GM12873 (cell line): ENCODE measurements at regions not wholly inside any gene's neighbourhood (a gene's known extent, or its start where the extent isn't known, plus 50 kb on each side); places are given as distances from the start of the nearest gene placed in this dataset.

Experiments
- TF ChIP-seq, protein P1 (sequence below): IDR thresholded peaks from 2 replicates; pipeline ENCODE4 v1.5.1; 2012; ENCODE audit warnings: low read depth, mild to moderate bottlenecking, moderate library complexity, low read length, control low read depth; ENCODE audit not compliant: insufficient read depth; ENCODE audit errors: missing control alignments

- TF ChIP-seq, protein P1, sequence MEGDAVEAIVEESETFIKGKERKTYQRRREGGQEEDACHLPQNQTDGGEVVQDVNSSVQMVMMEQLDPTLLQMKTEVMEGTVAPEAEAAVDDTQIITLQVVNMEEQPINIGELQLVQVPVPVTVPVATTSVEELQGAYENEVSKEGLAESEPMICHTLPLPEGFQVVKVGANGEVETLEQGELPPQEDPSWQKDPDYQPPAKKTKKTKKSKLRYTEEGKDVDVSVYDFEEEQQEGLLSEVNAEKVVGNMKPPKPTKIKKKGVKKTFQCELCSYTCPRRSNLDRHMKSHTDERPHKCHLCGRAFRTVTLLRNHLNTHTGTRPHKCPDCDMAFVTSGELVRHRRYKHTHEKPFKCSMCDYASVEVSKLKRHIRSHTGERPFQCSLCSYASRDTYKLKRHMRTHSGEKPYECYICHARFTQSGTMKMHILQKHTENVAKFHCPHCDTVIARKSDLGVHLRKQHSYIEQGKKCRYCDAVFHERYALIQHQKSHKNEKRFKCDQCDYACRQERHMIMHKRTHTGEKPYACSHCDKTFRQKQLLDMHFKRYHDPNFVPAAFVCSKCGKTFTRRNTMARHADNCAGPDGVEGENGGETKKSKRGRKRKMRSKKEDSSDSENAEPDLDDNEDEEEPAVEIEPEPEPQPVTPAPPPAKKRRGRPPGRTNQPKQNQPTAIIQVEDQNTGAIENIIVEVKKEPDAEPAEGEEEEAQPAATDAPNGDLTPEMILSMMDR, result no peak
These were observed 128.0 kb downstream of the SPATA31D1 start for GRCh38 chr9:82116556-82116955.

- TF ChIP-seq, protein P1, result no peak
These were observed 128.6 kb downstream of the SPATA31D1 start for GRCh38 chr9:82117026-82117811.

DNA sequence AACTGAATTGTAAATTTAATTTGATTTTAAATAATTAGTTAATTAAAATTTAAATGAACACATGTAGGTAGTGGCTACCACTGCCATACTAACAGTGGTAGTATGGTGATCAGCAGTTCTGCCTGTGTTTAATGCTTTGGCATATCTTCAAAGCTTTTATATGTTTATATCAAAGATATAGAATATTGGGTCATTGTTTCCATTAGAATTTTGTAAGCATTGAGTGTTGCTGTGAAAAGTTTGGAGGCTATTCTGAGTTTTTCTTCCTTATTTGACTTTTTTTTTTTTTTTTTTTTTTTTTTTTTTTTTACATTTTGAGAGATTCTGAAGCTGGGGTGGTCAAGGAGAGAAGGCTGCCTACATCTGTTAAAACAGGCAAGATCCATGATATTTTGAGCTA lies 134.2 kb downstream of the SPATA31D1 start:
- TF ChIP-seq, protein P1, result no peak

DNA sequence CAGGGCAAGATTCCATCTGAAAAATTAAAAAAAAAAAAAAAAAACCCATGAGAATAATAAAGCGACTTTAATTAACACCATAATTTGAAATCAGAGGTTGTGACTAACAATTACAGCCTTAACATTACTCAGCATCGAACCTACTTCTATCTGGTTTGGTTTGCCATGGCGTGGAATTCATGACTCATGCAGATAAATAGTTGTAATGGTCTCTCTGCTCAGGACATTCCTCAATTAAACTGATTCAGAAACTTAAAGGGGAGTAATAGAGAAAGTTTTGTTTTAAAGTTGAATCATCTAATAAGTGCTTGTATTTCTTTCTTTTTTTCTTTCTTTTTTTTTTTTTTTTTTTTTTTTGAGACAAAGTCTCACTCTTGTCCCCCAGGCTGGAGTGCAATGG lies 135.5 kb downstream of the SPATA31D1 start:
- TF ChIP-seq, protein P1, result no peak

- TF ChIP-seq, protein P1, result no peak
These were observed 137.7 kb downstream of the SPATA31D1 start for GRCh38 chr9:82126256-82126655.

GRCh38 chr9:82127465-82127864 lies 138.9 kb downstream of the SPATA31D1 start:
- TF ChIP-seq, protein P1, result no peak

DNA sequence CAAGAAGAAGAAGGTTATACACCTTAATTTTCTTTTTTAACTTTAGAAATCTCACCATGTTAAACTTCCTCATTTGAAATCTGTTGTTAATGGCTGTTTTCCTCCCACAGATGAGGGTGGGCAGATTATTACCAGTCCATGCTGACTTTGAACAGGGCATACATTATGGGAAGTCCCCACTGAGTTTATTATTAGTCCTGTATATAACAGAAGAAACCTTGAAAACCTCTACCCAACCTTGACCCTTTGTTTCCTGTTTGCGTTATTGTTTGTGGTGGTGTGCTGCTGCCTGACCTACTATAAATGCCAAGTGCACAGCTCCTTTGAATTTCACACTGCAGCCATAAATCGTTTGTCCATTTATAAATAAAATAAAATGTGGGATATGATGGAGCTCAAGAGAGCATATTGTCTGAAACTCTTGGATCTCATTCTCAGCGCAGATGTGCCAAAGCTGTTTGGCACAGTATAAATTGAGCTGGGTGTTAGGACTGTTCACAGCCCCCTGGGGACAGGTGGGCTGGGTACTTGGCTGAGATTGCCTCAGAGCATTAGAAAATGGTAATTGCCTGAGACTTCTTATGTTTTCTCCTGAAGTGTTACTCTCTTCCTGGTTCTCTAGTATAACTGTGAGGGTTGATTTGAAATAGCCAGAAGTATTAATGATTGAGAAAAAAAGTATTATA lies 139.6 kb downstream of the SPATA31D1 start:
- TF ChIP-seq, protein P1, result no peak
